Neural cell (in vitro differentiated cells): ENCODE measurements at regions not wholly inside any gene's neighbourhood (a gene's known extent, or its start where the extent isn't known, plus 50 kb on each side); places are given as distances from the start of the nearest gene placed in this dataset.

Experiments
- EP300 ChIP-seq: fragments of 450-650 bp; conservative IDR thresholded peaks from 2 replicates; pipeline ENCODE4 v1.6.1; 2014; ENCODE audit warnings: antibody characterized with exemption, mild to moderate bottlenecking, moderate library complexity; ENCODE audit not compliant: poor library complexity, severe bottlenecking
- EZH2 ChIP-seq: fragments of 200-600, 300-800 bp; shearing (Covaris generic), sonication (generic); IDR thresholded peaks from 2 replicates; pipeline ENCODE4 v1.6.1; 2014; ENCODE audit warnings: antibody characterized with exemption, low read length, borderline replicate concordance, mild to moderate bottlenecking; ENCODE audit not compliant: insufficient read depth, poor library complexity, severe bottlenecking
- MXI1 ChIP-seq: fragments of 450-650 bp; conservative IDR thresholded peaks from 2 replicates; pipeline ENCODE4 v1.6.1; 2014; ENCODE audit warnings: antibody characterized with exemption, mild to moderate bottlenecking; ENCODE audit not compliant: poor library complexity, severe bottlenecking
- POLR2AphosphoS5 ChIP-seq: IDR thresholded peaks from 2 replicates; pipeline ENCODE4 v1.6.1; 2012
- TAF1 ChIP-seq: IDR thresholded peaks from 2 replicates; pipeline ENCODE4 v1.6.1; 2012; ENCODE audit warnings: low read depth
- TF ChIP-seq, protein P1 (sequence below): fragments of 450-650 bp; IDR thresholded peaks from 2 replicates; pipeline ENCODE4 v1.5.1; 2014; ENCODE audit warnings: antibody characterized with exemption, mild to moderate bottlenecking, moderate library complexity; ENCODE audit not compliant: poor library complexity, severe bottlenecking
- TF ChIP-seq, protein P2 (sequence below): IDR thresholded peaks from 2 replicates; pipeline ENCODE4 v1.6.1; 2012; ENCODE audit warnings: borderline replicate concordance

DNA sequence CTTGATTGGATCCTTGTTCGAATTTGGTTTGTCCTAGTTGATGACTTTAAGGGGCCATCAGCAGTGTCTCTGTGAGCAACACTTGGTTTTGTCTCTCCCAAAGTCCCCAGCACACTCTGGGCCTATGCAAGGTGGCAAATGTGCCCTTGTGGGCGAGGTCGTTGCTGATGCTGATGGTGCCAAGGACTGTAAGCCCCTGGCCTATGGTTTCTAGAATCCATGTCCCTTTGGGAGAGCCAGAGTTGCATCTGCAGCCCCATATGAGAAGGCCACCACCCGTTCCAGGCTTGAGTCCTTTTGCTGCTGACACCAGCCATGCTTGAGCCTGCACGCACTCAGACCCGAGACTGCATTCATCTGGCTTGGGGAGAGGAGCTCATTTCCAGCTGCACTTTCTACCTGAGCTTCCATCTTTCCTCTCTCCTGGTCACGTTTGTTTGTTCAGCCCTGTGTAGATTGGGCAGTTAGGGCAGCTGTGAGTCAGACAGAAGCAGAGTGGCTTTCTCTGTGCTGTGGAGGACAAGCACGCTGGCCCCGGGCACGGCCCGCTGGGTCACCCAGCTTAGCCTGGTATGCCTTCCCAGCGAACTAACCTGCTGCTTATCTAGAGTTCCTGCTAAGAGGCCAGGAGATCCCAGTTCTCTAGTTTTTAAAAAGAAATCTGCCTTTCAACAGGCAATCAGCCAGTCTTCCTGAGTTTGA, 52.1 kb upstream of the CSF3R start:
- TF ChIP-seq, protein P1, sequence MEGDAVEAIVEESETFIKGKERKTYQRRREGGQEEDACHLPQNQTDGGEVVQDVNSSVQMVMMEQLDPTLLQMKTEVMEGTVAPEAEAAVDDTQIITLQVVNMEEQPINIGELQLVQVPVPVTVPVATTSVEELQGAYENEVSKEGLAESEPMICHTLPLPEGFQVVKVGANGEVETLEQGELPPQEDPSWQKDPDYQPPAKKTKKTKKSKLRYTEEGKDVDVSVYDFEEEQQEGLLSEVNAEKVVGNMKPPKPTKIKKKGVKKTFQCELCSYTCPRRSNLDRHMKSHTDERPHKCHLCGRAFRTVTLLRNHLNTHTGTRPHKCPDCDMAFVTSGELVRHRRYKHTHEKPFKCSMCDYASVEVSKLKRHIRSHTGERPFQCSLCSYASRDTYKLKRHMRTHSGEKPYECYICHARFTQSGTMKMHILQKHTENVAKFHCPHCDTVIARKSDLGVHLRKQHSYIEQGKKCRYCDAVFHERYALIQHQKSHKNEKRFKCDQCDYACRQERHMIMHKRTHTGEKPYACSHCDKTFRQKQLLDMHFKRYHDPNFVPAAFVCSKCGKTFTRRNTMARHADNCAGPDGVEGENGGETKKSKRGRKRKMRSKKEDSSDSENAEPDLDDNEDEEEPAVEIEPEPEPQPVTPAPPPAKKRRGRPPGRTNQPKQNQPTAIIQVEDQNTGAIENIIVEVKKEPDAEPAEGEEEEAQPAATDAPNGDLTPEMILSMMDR = no peak
- TF ChIP-seq MXI1 = no peak
- no peak for TF ChIP-seq EZH2
- no peak for TF ChIP-seq EP300
- TF ChIP-seq, protein P2, sequence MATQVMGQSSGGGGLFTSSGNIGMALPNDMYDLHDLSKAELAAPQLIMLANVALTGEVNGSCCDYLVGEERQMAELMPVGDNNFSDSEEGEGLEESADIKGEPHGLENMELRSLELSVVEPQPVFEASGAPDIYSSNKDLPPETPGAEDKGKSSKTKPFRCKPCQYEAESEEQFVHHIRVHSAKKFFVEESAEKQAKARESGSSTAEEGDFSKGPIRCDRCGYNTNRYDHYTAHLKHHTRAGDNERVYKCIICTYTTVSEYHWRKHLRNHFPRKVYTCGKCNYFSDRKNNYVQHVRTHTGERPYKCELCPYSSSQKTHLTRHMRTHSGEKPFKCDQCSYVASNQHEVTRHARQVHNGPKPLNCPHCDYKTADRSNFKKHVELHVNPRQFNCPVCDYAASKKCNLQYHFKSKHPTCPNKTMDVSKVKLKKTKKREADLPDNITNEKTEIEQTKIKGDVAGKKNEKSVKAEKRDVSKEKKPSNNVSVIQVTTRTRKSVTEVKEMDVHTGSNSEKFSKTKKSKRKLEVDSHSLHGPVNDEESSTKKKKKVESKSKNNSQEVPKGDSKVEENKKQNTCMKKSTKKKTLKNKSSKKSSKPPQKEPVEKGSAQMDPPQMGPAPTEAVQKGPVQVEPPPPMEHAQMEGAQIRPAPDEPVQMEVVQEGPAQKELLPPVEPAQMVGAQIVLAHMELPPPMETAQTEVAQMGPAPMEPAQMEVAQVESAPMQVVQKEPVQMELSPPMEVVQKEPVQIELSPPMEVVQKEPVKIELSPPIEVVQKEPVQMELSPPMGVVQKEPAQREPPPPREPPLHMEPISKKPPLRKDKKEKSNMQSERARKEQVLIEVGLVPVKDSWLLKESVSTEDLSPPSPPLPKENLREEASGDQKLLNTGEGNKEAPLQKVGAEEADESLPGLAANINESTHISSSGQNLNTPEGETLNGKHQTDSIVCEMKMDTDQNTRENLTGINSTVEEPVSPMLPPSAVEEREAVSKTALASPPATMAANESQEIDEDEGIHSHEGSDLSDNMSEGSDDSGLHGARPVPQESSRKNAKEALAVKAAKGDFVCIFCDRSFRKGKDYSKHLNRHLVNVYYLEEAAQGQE = no peak
- TF ChIP-seq TAF1 = no peak
- TF ChIP-seq POLR2AphosphoS5 = no peak
